BE2C (cell line): ENCODE measurements at regions not wholly inside any gene's neighbourhood (a gene's known extent, or its start where the extent isn't known, plus 50 kb on each side); places are given as distances from the start of the nearest gene placed in this dataset.
"Not testable (repeated sequence)": the region's sequence is repeated elsewhere in the genome, so short reads cannot be mapped to it uniquely, and the experiment has no call there.

ENCODE experiments used
- DNase-seq: peaks from one replicate; pipeline ENCODE4 v3.0.0-alpha.2; 2020
- H3K27me3 ChIP-seq: fragments of 250-450 bp; sonication (Bioruptor Pico); 2 replicates; pipeline ENCODE4 v1.5.1; 2020; ENCODE audit warnings: mild to moderate bottlenecking
- H3K36me3 ChIP-seq: fragments of 250-450 bp; sonication (Bioruptor Pico); 2 replicates; pipeline ENCODE4 v1.5.1; 2020; ENCODE audit warnings: mild to moderate bottlenecking
- H3K4me1 ChIP-seq: fragments of 250-450 bp; sonication (Bioruptor Pico); 2 replicates; pipeline ENCODE4 v1.5.1; 2020
- H3K4me3 ChIP-seq: 2 replicates; pipeline ENCODE4 v1.5.1; 2011; ENCODE audit warnings: low read depth, low read length
- H3K9me3 ChIP-seq: fragments of 250-450 bp; sonication (Bioruptor Pico); 2 replicates; pipeline ENCODE4 v1.5.1; 2020
- CTCF ChIP-seq: IDR thresholded peaks from 2 replicates; pipeline ENCODE4 v1.5.1; 2012; ENCODE audit warnings: mild to moderate bottlenecking, low read depth, low read length

- H3K9me3 ChIP-seq, result no peaks in the 10 kb centered on the region
- 0 out of 2 replicates have a peak, but pooled peaks cover under 1% of the 10 kb centered on the region for H3K27me3 ChIP-seq
- TF ChIP-seq CTCF, result no peak
- H3K4me3 ChIP-seq, result no peak overlapping the region
- H3K36me3 ChIP-seq, result no peaks in the 10 kb centered on the region
- DNase-seq, result no peak
- no peaks in the 10 kb centered on the region for H3K4me1 ChIP-seq
Observed at GRCh38 chr15:31606931-31607497, 280.4 kb downstream of the KLF13 start.

GRCh38 chr15:31607656-31608055 lies 281.0 kb downstream of the KLF13 start:
- no peaks in the 10 kb centered on the region for H3K4me1 ChIP-seq
- no peak for DNase-seq
- no peak for TF ChIP-seq CTCF
- no peak overlapping the region for H3K4me3 ChIP-seq
- peaks cover 4% of the 10 kb centered on the region; the same call in 1 of the 2 replicates for H3K27me3 ChIP-seq
- H3K9me3 ChIP-seq, result no peaks in the 10 kb centered on the region
- H3K36me3 ChIP-seq, result no peaks in the 10 kb centered on the region

- Histone ChIP-seq H3K4me3 (no peak overlapping the region), H3K4me1 (no peaks in the 10 kb centered on the region), H3K36me3 (no peaks in the 10 kb centered on the region), H3K9me3 (no peaks in the 10 kb centered on the region), H3K27me3 (peaks cover 4% of the 10 kb centered on the region; the same call in 1 of the 2 replicates)
- no peak for TF ChIP-seq CTCF
- no peak for DNase-seq
Observed at GRCh38 chr15:31609258-31609681, 282.6 kb downstream of the KLF13 start.

- H3K4me3 ChIP-seq, result no peak overlapping the region
- no peak for TF ChIP-seq CTCF
- H3K36me3 ChIP-seq, result no peaks in the 10 kb centered on the region
- no peaks in the 10 kb centered on the region for H3K4me1 ChIP-seq
- no peak for DNase-seq
- no peaks in the 10 kb centered on the region for H3K9me3 ChIP-seq
- peaks cover 4% of the 10 kb centered on the region; the same call in 1 of the 2 replicates for H3K27me3 ChIP-seq
Observed at GRCh38 chr15:31609906-31610305, 283.3 kb downstream of the KLF13 start.

- no peak for TF ChIP-seq CTCF
- Histone ChIP-seq H3K27me3 (peaks cover 4% of the 10 kb centered on the region; the same call in 1 of the 2 replicates), H3K9me3 (no peaks in the 10 kb centered on the region), H3K36me3 (no peaks in the 10 kb centered on the region), H3K4me3 (no peak overlapping the region), H3K4me1 (no peaks in the 10 kb centered on the region)
- no peak for DNase-seq
Observed at GRCh38 chr15:31615643-31616415, 289.2 kb downstream of the KLF13 start.

- H3K4me1 ChIP-seq, H3K4me3 ChIP-seq, H3K36me3 ChIP-seq, DNase-seq, H3K9me3 ChIP-seq, H3K27me3 ChIP-seq: not testable (repeated sequence)
Observed at GRCh38 chr15:31623297-31623696, 296.7 kb downstream of the KLF13 start.

- H3K4me3 ChIP-seq, DNase-seq: not testable (repeated sequence)
Observed at GRCh38 chr15:31624115-31624514, 297.5 kb downstream of the KLF13 start.

GRCh38 chr15:31635715-31636114 lies 309.1 kb downstream of the KLF13 start:
- not testable (repeated sequence) for H3K36me3 ChIP-seq, H3K9me3 ChIP-seq, DNase-seq, H3K4me3 ChIP-seq, H3K4me1 ChIP-seq, H3K27me3 ChIP-seq

More at GRCh38 chr15:31624115-31624514, 297.5 kb downstream of the KLF13 start:
- not testable (repeated sequence) for H3K36me3 ChIP-seq, H3K27me3 ChIP-seq, H3K4me1 ChIP-seq, H3K9me3 ChIP-seq

- not testable (repeated sequence) for H3K36me3 ChIP-seq, DNase-seq, H3K4me1 ChIP-seq, H3K4me3 ChIP-seq, H3K9me3 ChIP-seq, H3K27me3 ChIP-seq
Observed at GRCh38 chr15:31636911-31637310, 310.3 kb downstream of the KLF13 start.

- H3K9me3 ChIP-seq, H3K36me3 ChIP-seq, H3K27me3 ChIP-seq, DNase-seq, H3K4me1 ChIP-seq, H3K4me3 ChIP-seq: not testable (repeated sequence)
Observed at GRCh38 chr15:31643955-31644354, 317.3 kb downstream of the KLF13 start.
